GM23338 (cell line): ENCODE measurements at regions not wholly inside any gene's neighbourhood (a gene's known extent, or its start where the extent isn't known, plus 50 kb on each side); places are given as distances from the start of the nearest gene placed in this dataset.

Experiments
- ATAC-seq: fragments of 200-7000 bp; cut with Tn5 transposase; 3 replicates; pipeline ENCODE4 v1.9.1; 2020
- DNase-seq: peaks from one replicate; pipeline ENCODE4 v3.0.0-alpha.2; 2015; ENCODE audit warnings: low spot score
- H2AFZ ChIP-seq: fragments of 200-600 bp; sonication (generic); 2 replicates; pipeline ENCODE4 v1.8.0; 2016; ENCODE audit warnings: antibody characterized with exemption, mild to moderate bottlenecking, moderate library complexity
- H3F3A ChIP-seq: fragments of 200-600 bp; sonication (generic); replicated peaks from 2 replicates; pipeline ENCODE4 v1.8.0; 2017; ENCODE audit warnings: antibody characterized with exemption, mixed run types, low read depth
- H3K27ac ChIP-seq: fragments of 200-600 bp; sonication (generic); 2 replicates; pipeline ENCODE4 v1.6.1; 2016; ENCODE audit warnings: low read depth
- H3K27me3 ChIP-seq: fragments of 200-600 bp; sonication (generic); 2 replicates; pipeline ENCODE4 v1.8.0; 2016; ENCODE audit warnings: mild to moderate bottlenecking, mixed run types, moderate library complexity; ENCODE audit not compliant: insufficient read depth
- H3K36me3 ChIP-seq: fragments of 200-600 bp; sonication (generic); 2 replicates; pipeline ENCODE4 v1.8.0; 2016; ENCODE audit warnings: mild to moderate bottlenecking; ENCODE audit not compliant: insufficient read depth
- H3K4me1 ChIP-seq: fragments of 200-600 bp; sonication (generic); 2 replicates; pipeline ENCODE4 v1.8.0; 2016; ENCODE audit warnings: mild to moderate bottlenecking, moderate library complexity; ENCODE audit not compliant: insufficient read depth
- H3K4me2 ChIP-seq: fragments of 200-600 bp; sonication (generic); 2 replicates; pipeline ENCODE4 v1.7.1; 2017; ENCODE audit warnings: mixed run types
- H3K4me3 ChIP-seq: fragments of 200-600 bp; sonication (generic); 2 replicates; pipeline ENCODE4 v1.6.1; 2016; ENCODE audit warnings: mixed run types
- H3K79me2 ChIP-seq: fragments of 200-600 bp; sonication (generic); replicated peaks from 2 replicates; pipeline ENCODE4 v1.8.0; 2017; ENCODE audit warnings: mild to moderate bottlenecking; ENCODE audit not compliant: insufficient read depth
- H3K9me2 ChIP-seq: fragments of 200-600 bp; sonication (generic); 2 replicates; pipeline ENCODE4 v1.8.0; 2017; ENCODE audit not compliant: insufficient read depth
- H4K20me1 ChIP-seq: fragments of 200-600 bp; sonication (generic); replicated peaks from 2 replicates; pipeline ENCODE4 v1.8.0; 2017; ENCODE audit warnings: mild to moderate bottlenecking; ENCODE audit not compliant: insufficient read depth
- H3K27ac Mint-ChIP-seq: 2 replicates; pipeline ENCODE4 v1.8.0; 2020; ENCODE audit warnings: inconsistent platforms, mild to moderate bottlenecking, moderate library complexity, mixed read lengths
- H3K27me3 Mint-ChIP-seq: 3 replicates; pipeline ENCODE4 v1.8.0; 2022; ENCODE audit warnings: low read depth, mild to moderate bottlenecking, moderate library complexity, mixed read lengths, inconsistent platforms; ENCODE audit not compliant: insufficient read depth, poor library complexity
- H3K36me3 Mint-ChIP-seq: 3 replicates; pipeline ENCODE4 v1.8.0; 2021; ENCODE audit warnings: low read depth, mild to moderate bottlenecking, inconsistent platforms, moderate library complexity, mixed read lengths
- H3K4me1 Mint-ChIP-seq: 3 replicates; pipeline ENCODE4 v1.8.0; 2020; ENCODE audit warnings: mild to moderate bottlenecking, inconsistent platforms, mixed read lengths
- H3K4me3 Mint-ChIP-seq: 3 replicates; pipeline ENCODE4 v1.8.0; 2021; ENCODE audit warnings: moderate library complexity, mild to moderate bottlenecking, inconsistent platforms, mixed read lengths
- H3K9me3 Mint-ChIP-seq: 3 replicates; pipeline ENCODE4 v1.8.0; 2020; ENCODE audit warnings: moderate library complexity, mild to moderate bottlenecking, inconsistent platforms, mixed read lengths
- CTCF ChIP-seq, 2 experiments: fragments of 200-600 bp in 1 of 2; sonication (generic) in 1 of 2; conservative IDR thresholded peaks; 2 replicates each; pipeline versions ENCODE4 v1.5.1 to v1.6.1; 2016 to 2017; ENCODE audit warnings: antibody characterized with exemption in 2 of 2, low read depth in 2 of 2, mild to moderate bottlenecking in 2 of 2, moderate library complexity in 1 of 2
- POLR2AphosphoS5 ChIP-seq: IDR thresholded peaks from 2 replicates; pipeline ENCODE4 v1.6.1; 2016; ENCODE audit warnings: antibody characterized with exemption, low read depth
- ZNF114 ChIP-seq: fragments of 250-450 bp; sonication (Bioruptor Pico); IDR thresholded peaks from 2 replicates; pipeline ENCODE4 v1.5.0; 2020; ENCODE audit warnings: mild to moderate bottlenecking, moderate library complexity
- ZNF331 ChIP-seq: fragments of 250-450 bp; sonication (Bioruptor Pico); IDR thresholded peaks from 2 replicates; pipeline ENCODE4 v1.5.0; 2020; ENCODE audit warnings: low read depth, mild to moderate bottlenecking, moderate library complexity
- TF ChIP-seq, protein P1 (sequence below): fragments of 250-450 bp; sonication (Bioruptor Pico); IDR thresholded peaks from 2 replicates; pipeline ENCODE4 v1.5.0; 2020; ENCODE audit warnings: mild to moderate bottlenecking, moderate library complexity
- TF ChIP-seq, protein P2 (sequence below): IDR thresholded peaks from 2 replicates; pipeline ENCODE4 v1.6.1; 2016; ENCODE audit warnings: antibody characterized with exemption

DNA sequence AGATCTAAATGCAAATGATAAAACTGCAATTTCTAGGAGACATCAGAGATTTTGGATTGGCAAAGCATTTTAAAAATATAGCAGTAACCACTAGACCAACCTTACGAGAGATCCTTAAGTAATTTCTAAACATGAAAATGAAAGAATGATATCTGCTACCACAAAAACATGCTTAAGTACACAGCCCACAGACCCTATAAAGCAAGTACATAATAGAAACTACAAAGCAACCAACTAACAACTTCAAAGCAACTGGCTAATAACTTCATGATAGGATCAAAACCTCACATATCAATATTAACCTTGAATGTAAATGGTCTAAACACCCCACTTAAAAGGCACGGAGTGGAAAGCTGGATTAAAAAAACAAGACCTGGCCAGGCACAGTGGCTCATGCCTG is 209.9 kb upstream of the SOX14 start:
- no peaks in the 10 kb centered on the region for H3F3A ChIP-seq
- no peaks in the 10 kb centered on the region for H4K20me1 ChIP-seq
- no peak overlapping the region for H3K4me3 Mint-ChIP-seq
- H3K9me3 Mint-ChIP-seq: no peaks in the 10 kb centered on the region
- H3K4me3 ChIP-seq: no peak overlapping the region
- H3K79me2 ChIP-seq: no peaks in the 10 kb centered on the region
- H3K27me3 Mint-ChIP-seq: no peaks in the 10 kb centered on the region
- no peaks in the 10 kb centered on the region for H3K36me3 Mint-ChIP-seq
- H3K27me3 ChIP-seq: peaks cover 2% of the 10 kb centered on the region; the same call in 1 of the 2 replicates
- H3K4me2 ChIP-seq: no peak overlapping the region
- no peaks in the 10 kb centered on the region for H3K4me1 ChIP-seq
- DNase-seq: no peak
- ATAC-seq: no peak
- no peaks in the 10 kb centered on the region for H3K9me2 ChIP-seq
- no peak overlapping the region for H3K27ac ChIP-seq
- no peaks in the 10 kb centered on the region for H3K4me1 Mint-ChIP-seq
- H3K27ac Mint-ChIP-seq: no peak overlapping the region
- H2AFZ ChIP-seq: no peak overlapping the region
- TF ChIP-seq POLR2AphosphoS5 (no peak), ZNF331 (no peak)
- no peaks in the 10 kb centered on the region for H3K36me3 ChIP-seq

DNA sequence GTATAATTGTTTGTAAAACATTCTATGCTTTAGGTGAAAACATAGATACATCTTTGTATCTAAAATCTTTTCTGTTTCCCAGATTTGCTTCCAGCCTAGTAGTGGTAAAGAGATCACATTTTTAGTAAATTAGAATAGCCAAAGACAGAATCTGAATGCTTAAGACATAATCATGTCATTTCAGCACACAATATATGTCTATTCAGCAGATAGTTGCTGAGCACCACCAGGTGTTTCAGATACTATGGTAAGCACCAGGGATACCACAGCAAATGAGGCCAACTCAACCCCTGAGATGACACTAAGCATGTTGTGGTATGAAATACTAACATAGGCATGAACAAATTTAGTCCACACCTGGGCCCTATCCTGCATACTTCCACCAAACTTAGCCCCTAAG is 195.2 kb upstream of the SOX14 start:
- H3K4me3 Mint-ChIP-seq: no peak overlapping the region
- H3K36me3 Mint-ChIP-seq: no peaks in the 10 kb centered on the region
- H3K27me3 Mint-ChIP-seq: no peaks in the 10 kb centered on the region
- H2AFZ ChIP-seq: no peak overlapping the region
- H3K4me1 ChIP-seq: peaks cover 4% of the 10 kb centered on the region; the same call in 1 of the 2 replicates
- no peak overlapping the region for H3K27ac ChIP-seq
- no peak overlapping the region for H3K4me3 ChIP-seq
- no peaks in the 10 kb centered on the region for H3F3A ChIP-seq
- H3K4me2 ChIP-seq: no peak overlapping the region
- H3K27ac Mint-ChIP-seq: no peak overlapping the region
- no peak for ATAC-seq
- DNase-seq: no peak
- peaks cover 9% of the 10 kb centered on the region; the same call in 1 of the 2 replicates for H3K9me2 ChIP-seq
- no peaks in the 10 kb centered on the region for H3K27me3 ChIP-seq
- H3K4me1 Mint-ChIP-seq: peaks cover 8% of the 10 kb centered on the region; the same call in 2 of the 3 replicates
- peaks cover 3% of the 10 kb centered on the region; the same call in 2 of the 3 replicates for H3K9me3 Mint-ChIP-seq
- no peaks in the 10 kb centered on the region for H4K20me1 ChIP-seq
- H3K36me3 ChIP-seq: no peaks in the 10 kb centered on the region
- TF ChIP-seq POLR2AphosphoS5: no peak
- TF ChIP-seq CTCF (conservative IDR thresholded peaks at IDR 0.05; ENCODE audit: low read depth in 2 of 2): no peak
- no peak for TF ChIP-seq ZNF114 (CRISPR knock-in tag)
- TF ChIP-seq, protein P1, sequence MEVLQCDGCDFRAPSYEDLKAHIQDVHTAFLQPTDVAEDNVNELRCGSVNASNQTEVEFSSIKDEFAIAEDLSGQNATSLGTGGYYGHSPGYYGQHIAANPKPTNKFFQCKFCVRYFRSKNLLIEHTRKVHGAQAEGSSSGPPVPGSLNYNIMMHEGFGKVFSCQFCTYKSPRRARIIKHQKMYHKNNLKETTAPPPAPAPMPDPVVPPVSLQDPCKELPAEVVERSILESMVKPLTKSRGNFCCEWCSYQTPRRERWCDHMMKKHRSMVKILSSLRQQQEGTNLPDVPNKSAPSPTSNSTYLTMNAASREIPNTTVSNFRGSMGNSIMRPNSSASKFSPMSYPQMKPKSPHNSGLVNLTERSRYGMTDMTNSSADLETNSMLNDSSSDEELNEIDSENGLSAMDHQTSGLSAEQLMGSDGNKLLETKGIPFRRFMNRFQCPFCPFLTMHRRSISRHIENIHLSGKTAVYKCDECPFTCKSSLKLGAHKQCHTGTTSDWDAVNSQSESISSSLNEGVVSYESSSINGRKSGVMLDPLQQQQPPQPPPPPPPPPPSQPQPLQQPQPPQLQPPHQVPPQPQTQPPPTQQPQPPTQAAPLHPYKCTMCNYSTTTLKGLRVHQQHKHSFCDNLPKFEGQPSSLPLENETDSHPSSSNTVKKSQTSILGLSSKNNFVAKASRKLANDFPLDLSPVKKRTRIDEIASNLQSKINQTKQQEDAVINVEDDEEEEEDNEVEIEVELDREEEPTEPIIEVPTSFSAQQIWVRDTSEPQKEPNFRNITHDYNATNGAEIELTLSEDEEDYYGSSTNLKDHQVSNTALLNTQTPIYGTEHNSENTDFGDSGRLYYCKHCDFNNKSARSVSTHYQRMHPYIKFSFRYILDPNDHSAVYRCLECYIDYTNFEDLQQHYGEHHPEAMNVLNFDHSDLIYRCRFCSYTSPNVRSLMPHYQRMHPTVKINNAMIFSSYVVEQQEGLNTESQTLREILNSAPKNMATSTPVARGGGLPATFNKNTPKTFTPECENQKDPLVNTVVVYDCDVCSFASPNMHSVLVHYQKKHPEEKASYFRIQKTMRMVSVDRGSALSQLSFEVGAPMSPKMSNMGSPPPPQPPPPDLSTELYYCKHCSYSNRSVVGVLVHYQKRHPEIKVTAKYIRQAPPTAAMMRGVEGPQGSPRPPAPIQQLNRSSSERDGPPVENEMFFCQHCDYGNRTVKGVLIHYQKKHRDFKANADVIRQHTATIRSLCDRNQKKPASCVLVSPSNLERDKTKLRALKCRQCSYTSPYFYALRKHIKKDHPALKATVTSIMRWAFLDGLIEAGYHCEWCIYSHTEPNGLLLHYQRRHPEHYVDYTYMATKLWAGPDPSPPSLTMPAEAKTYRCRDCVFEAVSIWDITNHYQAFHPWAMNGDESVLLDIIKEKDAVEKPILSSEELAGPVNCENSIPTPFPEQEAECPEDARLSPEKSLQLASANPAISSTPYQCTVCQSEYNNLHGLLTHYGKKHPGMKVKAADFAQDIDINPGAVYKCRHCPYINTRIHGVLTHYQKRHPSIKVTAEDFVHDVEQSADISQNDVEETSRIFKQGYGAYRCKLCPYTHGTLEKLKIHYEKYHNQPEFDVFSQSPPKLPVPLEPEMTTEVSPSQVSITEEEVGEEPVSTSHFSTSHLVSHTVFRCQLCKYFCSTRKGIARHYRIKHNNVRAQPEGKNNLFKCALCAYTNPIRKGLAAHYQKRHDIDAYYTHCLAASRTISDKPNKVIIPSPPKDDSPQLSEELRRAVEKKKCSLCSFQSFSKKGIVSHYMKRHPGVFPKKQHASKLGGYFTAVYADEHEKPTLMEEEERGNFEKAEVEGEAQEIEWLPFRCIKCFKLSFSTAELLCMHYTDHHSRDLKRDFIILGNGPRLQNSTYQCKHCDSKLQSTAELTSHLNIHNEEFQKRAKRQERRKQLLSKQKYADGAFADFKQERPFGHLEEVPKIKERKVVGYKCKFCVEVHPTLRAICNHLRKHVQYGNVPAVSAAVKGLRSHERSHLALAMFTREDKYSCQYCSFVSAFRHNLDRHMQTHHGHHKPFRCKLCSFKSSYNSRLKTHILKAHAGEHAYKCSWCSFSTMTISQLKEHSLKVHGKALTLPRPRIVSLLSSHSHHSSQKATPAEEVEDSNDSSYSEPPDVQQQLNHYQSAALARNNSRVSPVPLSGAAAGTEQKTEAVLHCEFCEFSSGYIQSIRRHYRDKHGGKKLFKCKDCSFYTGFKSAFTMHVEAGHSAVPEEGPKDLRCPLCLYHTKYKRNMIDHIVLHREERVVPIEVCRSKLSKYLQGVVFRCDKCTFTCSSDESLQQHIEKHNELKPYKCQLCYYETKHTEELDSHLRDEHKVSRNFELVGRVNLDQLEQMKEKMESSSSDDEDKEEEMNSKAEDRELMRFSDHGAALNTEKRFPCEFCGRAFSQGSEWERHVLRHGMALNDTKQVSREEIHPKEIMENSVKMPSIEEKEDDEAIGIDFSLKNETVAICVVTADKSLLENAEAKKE (CRISPR knock-in tag): no peak
- TF ChIP-seq, protein P2, sequence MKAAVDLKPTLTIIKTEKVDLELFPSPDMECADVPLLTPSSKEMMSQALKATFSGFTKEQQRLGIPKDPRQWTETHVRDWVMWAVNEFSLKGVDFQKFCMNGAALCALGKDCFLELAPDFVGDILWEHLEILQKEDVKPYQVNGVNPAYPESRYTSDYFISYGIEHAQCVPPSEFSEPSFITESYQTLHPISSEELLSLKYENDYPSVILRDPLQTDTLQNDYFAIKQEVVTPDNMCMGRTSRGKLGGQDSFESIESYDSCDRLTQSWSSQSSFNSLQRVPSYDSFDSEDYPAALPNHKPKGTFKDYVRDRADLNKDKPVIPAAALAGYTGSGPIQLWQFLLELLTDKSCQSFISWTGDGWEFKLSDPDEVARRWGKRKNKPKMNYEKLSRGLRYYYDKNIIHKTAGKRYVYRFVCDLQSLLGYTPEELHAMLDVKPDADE: no peak
- no peaks in the 10 kb centered on the region for H3K79me2 ChIP-seq
